CD4-positive, alpha-beta T cell treated with Interleukin-2 at 100 ng/mL for 4 hours (primary cell): ENCODE measurements at regions not wholly inside any gene's neighbourhood (a gene's known extent, or its start where the extent isn't known, plus 50 kb on each side); places are given as distances from the start of the nearest gene placed in this dataset.

Source experiments
- DNase-seq: peaks from one replicate; pipeline ENCODE4 v3.0.0-alpha.2; 2020; ENCODE audit warnings: low spot score

- DNase-seq: no peak
These were observed 157.7 kb upstream of the COL1A2 start for GRCh38 chr7:94236960-94237359.

GRCh38 chr7:94237417-94237816 lies 157.3 kb upstream of the COL1A2 start:
- DNase-seq: no peak

GRCh38 chr7:94239661-94240234 lies 154.9 kb upstream of the COL1A2 start:
- no peak for DNase-seq

GRCh38 chr7:94240902-94241301 lies 153.8 kb upstream of the COL1A2 start:
- DNase-seq: no peak

GRCh38 chr7:94241402-94241925 lies 153.2 kb upstream of the COL1A2 start:
- no peak for DNase-seq

GRCh38 chr7:94243066-94243711 lies 151.5 kb upstream of the COL1A2 start:
- no peak for DNase-seq

GRCh38 chr7:94244760-94245159 lies 149.9 kb upstream of the COL1A2 start:
- DNase-seq: no peak

- no peak for DNase-seq
These were observed 149.2 kb upstream of the COL1A2 start for GRCh38 chr7:94245500-94245899.

- DNase-seq: no peak
These were observed 146.7 kb upstream of the COL1A2 start for GRCh38 chr7:94247970-94248369.

- DNase-seq: no peak
These were observed 145.1 kb upstream of the COL1A2 start for GRCh38 chr7:94249631-94250030.

- no peak for DNase-seq
These were observed 144.6 kb upstream of the COL1A2 start for GRCh38 chr7:94250124-94250523.

GRCh38 chr7:94250987-94251386 lies 143.7 kb upstream of the COL1A2 start:
- DNase-seq: no peak

GRCh38 chr7:94252124-94252523 lies 142.6 kb upstream of the COL1A2 start:
- no peak for DNase-seq

- DNase-seq: no peak
These were observed 141.7 kb upstream of the COL1A2 start for GRCh38 chr7:94252971-94253370.

GRCh38 chr7:94253686-94254085 lies 141.0 kb upstream of the COL1A2 start:
- no peak for DNase-seq

- no peak for DNase-seq
These were observed 136.0 kb upstream of the COL1A2 start for GRCh38 chr7:94258418-94259300.

- no peak for DNase-seq
These were observed 133.6 kb upstream of the COL1A2 start for GRCh38 chr7:94261067-94261466.

- DNase-seq: no peak
These were observed 129.9 kb upstream of the COL1A2 start for GRCh38 chr7:94264756-94265155.

- no peak for DNase-seq
These were observed 129.2 kb upstream of the COL1A2 start for GRCh38 chr7:94265456-94265855.

GRCh38 chr7:94266238-94266644 lies 128.5 kb upstream of the COL1A2 start:
- DNase-seq: no peak

- no peak for DNase-seq
These were observed 123.9 kb upstream of the COL1A2 start for GRCh38 chr7:94270772-94271171.

- no peak for DNase-seq
These were observed 121.7 kb upstream of the COL1A2 start for GRCh38 chr7:94272821-94273583.
